BJ (cell line): ENCODE measurements at regions not wholly inside any gene's neighbourhood (a gene's known extent, or its start where the extent isn't known, plus 50 kb on each side); places are given as distances from the start of the nearest gene placed in this dataset.

ENCODE experiments used
- CTCF ChIA-PET: fragments of 350-600 bp; formaldehyde crosslinking; extraction: SDS; loops from one replicate; lab custom pipeline; 2021; ENCODE audit warnings: antibody characterized with exemption, inconsistent platforms; lab: Yijun Ruan, JAX
- POLR2A ChIA-PET: fragments of 300-600 bp; sonication (Branson Sonifier 250); formaldehyde crosslinking; extraction: SDS; loops from one replicate; lab custom pipeline; 2021; ENCODE audit warnings: antibody characterized with exemption; lab: Charles Lee
- DNase-seq: peaks from one replicate; pipeline ENCODE4 v3.0.0-alpha.2; 2011; ENCODE audit warnings: low read depth
- H3K27me3 ChIP-seq: 2 replicates; pipeline ENCODE4 v1.6.0; 2011; ENCODE audit warnings: low read length; ENCODE audit not compliant: control insufficient read depth, insufficient read depth
- H3K36me3 ChIP-seq: 2 replicates; pipeline ENCODE4 v1.5.1; 2011; ENCODE audit warnings: low read length; ENCODE audit not compliant: control insufficient read depth, insufficient read depth
- H3K4me3 ChIP-seq: 2 replicates; pipeline ENCODE4 v1.5.1; 2011; ENCODE audit warnings: low read depth, mild to moderate bottlenecking, control low read depth, low read length
- CTCF ChIP-seq: IDR thresholded peaks from 2 replicates; pipeline ENCODE4 v1.5.1; 2011; ENCODE audit warnings: low read depth, mild to moderate bottlenecking, control low read depth, inconsistent platforms, low read length, moderate library complexity; ENCODE audit not compliant: insufficient read depth

GRCh38 chr2:51145761-51146160 lies 113.8 kb upstream of the NRXN1 start:
- no peak for DNase-seq
- no peak for TF ChIP-seq CTCF
- ChIA-PET CTCF (no interaction called here), POLR2A (no interaction called here)
- H3K4me3 ChIP-seq = no peak overlapping the region
- H3K36me3 ChIP-seq = no peaks in the 10 kb centered on the region
- H3K27me3 ChIP-seq = no peaks in the 10 kb centered on the region

GRCh38 chr2:51120754-51121280 lies 88.9 kb upstream of the NRXN1 start:
- Histone ChIP-seq H3K36me3 (no peaks in the 10 kb centered on the region), H3K4me3 (no peak overlapping the region), H3K27me3 (no peaks in the 10 kb centered on the region)
- POLR2A ChIA-PET = no interaction called here
- no peak for TF ChIP-seq CTCF
- no peak for DNase-seq
- CTCF ChIA-PET = no interaction called here

DNA sequence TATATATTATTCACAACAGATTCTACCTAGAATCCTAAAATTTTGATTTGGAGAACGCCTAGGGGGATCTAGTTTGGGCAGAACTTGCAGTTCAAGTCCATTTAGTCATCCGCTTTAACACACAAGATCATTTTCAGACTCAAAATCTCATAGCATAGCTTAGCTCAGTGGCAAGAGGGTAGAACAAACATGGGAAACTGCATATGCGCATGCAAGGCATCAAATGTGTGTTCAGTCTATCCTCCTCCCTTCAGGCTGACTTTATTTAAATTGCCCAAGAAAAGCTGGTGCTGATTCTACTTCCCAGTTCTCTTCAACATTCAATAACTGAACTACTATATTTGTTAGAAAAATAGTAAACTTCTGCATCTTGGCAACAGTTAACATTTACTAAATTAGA lies 79.6 kb upstream of the NRXN1 start:
- no peaks in the 10 kb centered on the region for H3K27me3 ChIP-seq
- ChIA-PET CTCF (no interaction called here), POLR2A (no interaction called here)
- DNase-seq = no peak
- no peak overlapping the region for H3K4me3 ChIP-seq
- no peaks in the 10 kb centered on the region for H3K36me3 ChIP-seq
- TF ChIP-seq CTCF = no peak

DNA sequence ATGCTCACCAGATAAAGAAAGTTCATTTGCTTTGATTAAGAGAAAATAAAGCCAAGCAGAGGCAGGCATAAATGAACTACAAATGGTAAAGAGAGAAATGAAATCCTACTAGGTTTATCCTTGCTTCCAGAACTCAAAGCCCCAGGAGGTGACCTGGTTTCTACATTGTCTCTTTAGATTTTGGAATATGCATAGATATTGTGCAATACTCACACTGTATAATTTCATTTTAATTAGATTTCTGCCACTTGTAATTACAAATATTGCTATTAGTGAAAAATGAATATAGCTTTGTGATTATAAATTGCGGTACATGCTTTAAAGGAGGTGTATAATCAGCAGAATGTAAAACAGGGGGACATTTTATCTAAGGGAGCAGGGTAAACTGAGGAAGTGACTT lies 76.9 kb upstream of the NRXN1 start:
- Histone ChIP-seq H3K27me3 (no peaks in the 10 kb centered on the region), H3K4me3 (no peak overlapping the region), H3K36me3 (no peaks in the 10 kb centered on the region)
- ChIA-PET CTCF (no interaction called here), POLR2A (no interaction called here)
- no peak for DNase-seq
- no peak for TF ChIP-seq CTCF

DNA sequence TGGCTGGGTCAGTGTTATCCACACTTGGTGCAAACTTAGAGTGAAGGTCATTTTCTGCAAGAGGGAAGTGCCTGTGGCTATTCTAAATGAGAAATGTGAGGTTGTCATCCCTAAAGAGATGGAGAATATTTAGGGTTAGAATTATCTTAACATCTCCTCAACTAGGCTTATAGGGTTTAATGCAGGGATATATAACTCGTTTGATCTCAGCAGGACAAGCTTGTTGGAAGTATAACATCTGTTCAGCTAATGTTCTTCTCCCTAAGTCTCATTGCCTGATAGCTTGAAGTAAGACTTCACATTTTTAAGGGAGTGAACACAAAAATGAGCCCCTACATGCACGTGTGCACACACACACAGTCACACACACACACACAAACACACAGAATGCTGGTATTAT lies 75.9 kb upstream of the NRXN1 start:
- ChIA-PET POLR2A (no interaction called here), CTCF (no interaction called here)
- no peaks in the 10 kb centered on the region for H3K27me3 ChIP-seq
- no peak for DNase-seq
- no peak for TF ChIP-seq CTCF
- H3K36me3 ChIP-seq = no peaks in the 10 kb centered on the region
- H3K4me3 ChIP-seq = no peak overlapping the region
